Lower leg skin (tissue), 4 donors: ENCODE measurements at regions not wholly inside any gene's neighbourhood (a gene's known extent, or its start where the extent isn't known, plus 50 kb on each side); places are given as distances from the start of the nearest gene placed in this dataset.

Experiments
- DNase-seq, 2 donors: peaks; one replicate each; pipeline ENCODE4 v3.0.0-alpha.2; 2019; ENCODE audit warnings: low spot score in 2 of 2
- H3K4me3 ChIP-seq: fragments of 200-600 bp; sonication (generic); 2 replicates; pipeline ENCODE4 v1.5.1; 2017; ENCODE audit warnings: mild to moderate bottlenecking, low read depth; ENCODE audit not compliant: poor library complexity, severe bottlenecking
- POLR2A ChIP-seq, 2 donors: fragments of 450-650 bp; IDR thresholded peaks; one replicate each; pipeline ENCODE4 v1.6.1; 2016 to 2017; ENCODE audit warnings: antibody characterized with exemption in 2 of 2, mild to moderate bottlenecking in 1 of 2, moderate library complexity in 1 of 2
- WGBS, 2 donors: methylation state at CpG; one replicate each; pipeline ENCODE4 v1.1.5; 2018; 5-methylcytosine and 5-hydroxymethylcytosine counted together
- intact Hi-C: fragments of 100-400 bp; cut with DNase I; formaldehyde crosslinking; loops from one replicate; pipeline ENCODE4 v1.15.0; 2023; ENCODE audit warnings: low total_unique reads
- TF ChIP-seq, protein P1 (sequence below), 3 donors: fragments of 450-650 bp; IDR thresholded peaks; one replicate each; pipeline ENCODE4 v1.5.1; 2016; ENCODE audit warnings: antibody characterized with exemption in 3 of 3, mild to moderate bottlenecking in 3 of 3, moderate library complexity in 2 of 3

DNA sequence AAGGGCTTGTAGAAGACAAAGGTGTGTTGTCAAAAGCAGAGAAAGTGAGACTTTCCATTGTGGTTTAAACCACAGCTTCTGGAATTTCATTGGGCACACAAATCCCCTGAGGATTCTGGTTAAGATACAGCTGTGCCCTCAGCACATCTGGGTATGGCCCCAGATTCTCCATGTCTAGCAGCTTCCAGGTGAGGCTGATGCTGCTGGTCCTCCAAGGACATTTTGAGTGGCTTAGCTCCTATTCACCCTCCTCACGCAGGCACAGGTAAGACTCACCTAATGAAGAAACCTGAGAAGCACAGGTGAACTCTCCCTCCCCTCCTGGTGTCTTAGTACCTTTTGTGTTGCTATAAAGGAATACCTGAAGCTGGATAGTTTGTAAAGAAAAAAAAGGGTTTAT, 88.9 kb upstream of the IGLL5 start:
- H3K4me3 ChIP-seq = no peak overlapping the region
- TF ChIP-seq POLR2A (IDR thresholded peaks at IDR 0.05) = no peak
- TF ChIP-seq, protein P1, sequence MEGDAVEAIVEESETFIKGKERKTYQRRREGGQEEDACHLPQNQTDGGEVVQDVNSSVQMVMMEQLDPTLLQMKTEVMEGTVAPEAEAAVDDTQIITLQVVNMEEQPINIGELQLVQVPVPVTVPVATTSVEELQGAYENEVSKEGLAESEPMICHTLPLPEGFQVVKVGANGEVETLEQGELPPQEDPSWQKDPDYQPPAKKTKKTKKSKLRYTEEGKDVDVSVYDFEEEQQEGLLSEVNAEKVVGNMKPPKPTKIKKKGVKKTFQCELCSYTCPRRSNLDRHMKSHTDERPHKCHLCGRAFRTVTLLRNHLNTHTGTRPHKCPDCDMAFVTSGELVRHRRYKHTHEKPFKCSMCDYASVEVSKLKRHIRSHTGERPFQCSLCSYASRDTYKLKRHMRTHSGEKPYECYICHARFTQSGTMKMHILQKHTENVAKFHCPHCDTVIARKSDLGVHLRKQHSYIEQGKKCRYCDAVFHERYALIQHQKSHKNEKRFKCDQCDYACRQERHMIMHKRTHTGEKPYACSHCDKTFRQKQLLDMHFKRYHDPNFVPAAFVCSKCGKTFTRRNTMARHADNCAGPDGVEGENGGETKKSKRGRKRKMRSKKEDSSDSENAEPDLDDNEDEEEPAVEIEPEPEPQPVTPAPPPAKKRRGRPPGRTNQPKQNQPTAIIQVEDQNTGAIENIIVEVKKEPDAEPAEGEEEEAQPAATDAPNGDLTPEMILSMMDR (IDR thresholded peaks at IDR 0.05) = no peak
- DNase-seq = no peak
- intact Hi-C loops = no loop called here
- 79 to 100% methylated on average over 1 of the region's 1 CpG for WGBS, 2 donors

DNA sequence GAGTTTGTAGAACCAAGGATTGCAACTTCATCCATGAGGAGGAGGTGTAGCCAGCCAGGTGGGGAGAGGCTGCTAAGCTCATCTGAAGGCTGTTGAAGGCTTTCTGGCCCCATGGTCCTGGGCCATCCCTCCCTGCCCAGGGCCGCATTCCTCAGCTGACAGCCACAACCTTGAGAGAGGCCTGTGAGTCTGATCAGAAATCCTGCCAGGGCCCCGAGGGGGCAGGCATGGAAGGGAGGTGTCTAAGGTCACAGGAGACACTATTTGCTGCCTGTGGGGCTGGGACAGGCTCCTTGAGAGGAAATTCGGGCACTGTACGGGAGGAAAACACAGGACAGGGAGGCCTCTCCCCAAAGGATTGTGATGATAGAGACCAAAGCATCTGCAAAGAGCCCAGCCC, 88.1 kb upstream of the IGLL5 start:
- H3K4me3 ChIP-seq = no peak overlapping the region
- peak in 1 of 2 donors; percentile 80 for DNase-seq
- intact Hi-C loops = no loop called here
- TF ChIP-seq POLR2A (IDR thresholded peaks at IDR 0.05) = no peak
- TF ChIP-seq, protein P1 (IDR thresholded peaks at IDR 0.05) = no peak
- 40 to 58% methylated on average over 4 of the region's 4 CpGs for WGBS, 2 donors

DNA sequence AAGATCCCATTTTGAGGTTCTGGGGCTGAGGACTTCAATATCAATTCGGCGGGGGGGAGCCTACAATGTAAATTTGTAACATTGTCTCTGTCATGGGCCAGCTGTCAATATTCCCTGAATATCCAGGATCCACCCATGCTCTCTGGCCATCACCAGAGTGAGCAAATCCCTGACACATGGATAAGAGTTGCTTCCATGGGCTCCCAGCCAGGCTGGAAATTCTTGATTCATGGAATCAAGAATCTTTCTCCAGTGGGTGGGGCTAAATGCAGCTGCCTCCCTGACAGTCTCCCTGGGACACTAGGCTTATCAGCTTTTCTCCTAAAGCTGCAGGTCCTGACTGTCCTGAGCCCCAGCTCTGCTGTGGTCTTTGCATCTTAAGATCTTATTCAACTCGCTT, 86.9 kb upstream of the IGLL5 start:
- H3K4me3 ChIP-seq = no peak overlapping the region
- DNase-seq = peak in 1 of 2 donors; percentile 25
- 61 to 72% methylated on average over 3 of the region's 3 CpGs for WGBS, 2 donors
- TF ChIP-seq, protein P1 (IDR thresholded peaks at IDR 0.05) = no peak
- no peak for TF ChIP-seq POLR2A (IDR thresholded peaks at IDR 0.05)
- intact Hi-C loops = no loop called here

DNA sequence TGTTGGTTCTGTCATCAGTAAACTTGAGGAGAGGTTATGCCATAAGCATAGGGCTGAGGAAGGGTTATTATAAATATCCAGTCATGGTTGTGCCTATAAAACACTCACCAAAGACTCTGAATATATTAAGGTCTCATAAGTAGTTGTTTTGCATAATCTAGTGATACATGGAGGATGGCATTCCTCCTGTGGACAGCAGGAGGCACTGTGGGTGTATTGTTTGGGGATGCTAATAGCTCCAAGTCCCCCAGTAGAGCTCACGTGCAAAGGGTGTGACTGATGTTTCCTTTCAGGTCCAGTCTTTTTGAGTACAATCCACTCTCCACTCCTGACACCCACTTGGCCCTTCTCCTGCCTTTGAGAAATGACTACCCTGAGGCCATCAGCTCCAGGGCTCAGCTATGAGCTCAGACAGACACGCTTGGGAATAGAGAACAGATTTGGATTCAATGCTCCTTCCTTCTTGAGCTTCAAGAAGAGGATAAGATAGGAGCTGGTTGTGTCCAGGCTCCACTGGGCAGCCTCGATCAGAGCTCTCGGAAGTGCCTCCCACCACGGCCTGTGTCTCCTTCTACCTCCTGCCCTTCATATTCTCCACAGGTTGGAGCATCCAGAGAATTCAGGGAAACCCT, 85.2 kb upstream of the IGLL5 start:
- intact Hi-C loops = loop anchor here (1.0 kb wide), 1 partner anchor 21 kb away; no protein-coding TSS in a partner anchor
- TF ChIP-seq, protein P1 (IDR thresholded peaks at IDR 0.05) = no peak
- TF ChIP-seq POLR2A (IDR thresholded peaks at IDR 0.05) = no peak
- 76 to 77% methylated on average over 5 of the region's 5 CpGs for WGBS, 2 donors
- H3K4me3 ChIP-seq = no peak overlapping the region
- no peak for DNase-seq

DNA sequence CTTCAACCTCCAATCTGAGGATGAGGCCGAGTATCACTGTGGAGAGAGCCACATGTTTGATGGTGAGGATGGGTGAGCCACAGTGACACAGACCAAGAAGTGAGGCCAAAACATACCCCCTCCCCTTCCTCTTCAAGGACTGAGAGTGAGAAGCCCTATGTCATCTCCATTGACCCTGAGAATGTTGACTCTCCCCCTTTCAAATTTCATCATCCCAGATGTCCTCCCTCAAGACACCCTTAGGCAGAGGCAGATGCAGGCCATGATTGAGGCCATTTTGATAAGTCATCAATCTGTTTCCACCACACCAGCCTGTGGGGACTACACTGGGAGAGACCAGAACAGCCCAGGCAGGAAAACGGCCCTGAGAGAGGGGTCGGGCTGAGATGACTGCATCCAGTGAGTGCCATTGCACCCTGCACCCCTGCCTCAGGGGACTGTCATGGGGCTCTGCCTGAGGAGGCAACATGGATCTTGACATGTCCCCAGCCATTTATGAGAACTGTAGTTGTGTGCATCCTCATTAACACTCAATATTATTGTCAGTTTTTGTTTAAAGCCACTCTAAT, 84.2 kb upstream of the IGLL5 start:
- DNase-seq = no peak
- intact Hi-C loops = no loop called here
- H3K4me3 ChIP-seq = no peak overlapping the region
- WGBS, 2 donors = 59 to 79% methylated on average over 3 of the region's 3 CpGs
- TF ChIP-seq, protein P1 (IDR thresholded peaks at IDR 0.05) = no peak
- TF ChIP-seq POLR2A (IDR thresholded peaks at IDR 0.05) = no peak

DNA sequence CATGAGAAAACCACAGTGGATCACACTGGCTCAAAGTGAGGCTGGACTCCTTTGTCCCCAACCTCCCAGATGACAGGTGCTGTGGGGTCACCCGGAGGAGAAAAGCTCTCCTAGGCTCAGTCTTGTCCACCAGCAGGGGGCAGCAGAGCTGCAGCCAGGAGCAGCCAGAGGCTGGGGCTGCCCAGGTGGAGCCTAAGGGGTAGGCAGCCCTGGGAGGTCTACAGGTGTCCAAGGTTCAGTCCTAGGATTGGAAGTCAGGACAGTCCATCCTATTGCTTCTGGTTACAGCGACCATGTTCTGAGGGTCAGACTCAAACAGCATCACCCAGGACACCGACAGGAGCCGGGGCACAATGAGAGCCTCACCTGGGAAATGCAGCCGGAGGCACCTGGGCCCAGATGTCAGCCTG, 77.6 kb upstream of the IGLL5 start:
- intact Hi-C loops = no loop called here
- WGBS, 2 donors = 70 to 80% methylated on average over 2 to 3 of the region's 5 CpGs
- H3K4me3 ChIP-seq = no peak overlapping the region
- TF ChIP-seq POLR2A (IDR thresholded peaks at IDR 0.05) = no peak
- TF ChIP-seq, protein P1 (IDR thresholded peaks at IDR 0.05) = no peak
- no peak for DNase-seq
